ENCODE measurements at regions not wholly inside any gene's neighbourhood (a gene's known extent, or its start where the extent isn't known, plus 50 kb on each side); places are given as distances from the start of the nearest gene placed in this dataset.

- no peak for DNase-seq
These were observed 212.5 kb upstream of the IER5L start for GRCh38 chr9:129390541-129390940.

GRCh38 chr9:129387822-129388221 is 209.8 kb upstream of the IER5L start:
- no peak for DNase-seq

- no peak for DNase-seq
These were observed 208.7 kb upstream of the IER5L start for GRCh38 chr9:129386812-129387177.

- no peak for DNase-seq
These were observed 207.3 kb upstream of the IER5L start for GRCh38 chr9:129385211-129385934.

- DNase-seq: no peak
These were observed 206.6 kb upstream of the IER5L start for GRCh38 chr9:129384491-129385210.

- peak in 44 of 56 donors; percentile 16 to 79 (median 50) for DNase-seq
These were observed 205.8 kb upstream of the IER5L start for GRCh38 chr9:129383561-129384490.

- peak in 6 of 56 donors; percentile 39 to 76 (median 46) for DNase-seq
These were observed 205.0 kb upstream of the IER5L start for GRCh38 chr9:129383019-129383560.

- no peak for DNase-seq
These were observed 204.4 kb upstream of the IER5L start for GRCh38 chr9:129382281-129383018.

- DNase-seq: no peak
These were observed 203.5 kb upstream of the IER5L start for GRCh38 chr9:129381481-129381957.

- DNase-seq: no peak
These were observed 202.9 kb upstream of the IER5L start for GRCh38 chr9:129380961-129381401.

GRCh38 chr9:129379886-129380285 is 201.8 kb upstream of the IER5L start:
- DNase-seq: no peak

- no peak for DNase-seq
These were observed 201.2 kb upstream of the IER5L start for GRCh38 chr9:129379181-129379836.

- DNase-seq: no peak
These were observed 200.0 kb upstream of the IER5L start for GRCh38 chr9:129377931-129378661.

GRCh38 chr9:129377181-129377580 is 199.1 kb upstream of the IER5L start:
- DNase-seq: no peak

GRCh38 chr9:129375845-129376244 is 197.8 kb upstream of the IER5L start:
- DNase-seq: no peak

- no peak for DNase-seq
These were observed 196.6 kb upstream of the IER5L start for GRCh38 chr9:129374651-129375050.

- DNase-seq: no peak
These were observed 196.2 kb upstream of the IER5L start for GRCh38 chr9:129374231-129374630.

GRCh38 chr9:129373361-129373760 is 195.3 kb upstream of the IER5L start:
- DNase-seq: no peak

GRCh38 chr9:129370770-129371169 is 192.7 kb upstream of the IER5L start:
- no peak for DNase-seq
